DOHH2 (cell line): ENCODE measurements at regions not wholly inside any gene's neighbourhood (a gene's known extent, or its start where the extent isn't known, plus 50 kb on each side); places are given as distances from the start of the nearest gene placed in this dataset.
"Not testable (repeated sequence)": the region's sequence is repeated elsewhere in the genome, so short reads cannot be mapped to it uniquely, and the experiment has no call there.

Experiments used
- H3F3A ChIP-seq: fragments of 200-600 bp; sonication (generic), shearing (Covaris generic); 2 replicates; pipeline ENCODE4 v1.6.0; 2016; ENCODE audit warnings: antibody characterized with exemption, mild to moderate bottlenecking; ENCODE audit not compliant: control insufficient read depth, insufficient read depth
- H3K27ac ChIP-seq: fragments of 200-600 bp; sonication (generic); 2 replicates; pipeline ENCODE4 v1.5.1; 2014; ENCODE audit warnings: low read depth, mild to moderate bottlenecking, low read length, moderate library complexity
- H3K27me3 ChIP-seq: fragments of 200-600 bp; sonication (generic); 2 replicates; pipeline ENCODE4 v1.6.1; 2014; ENCODE audit warnings: mild to moderate bottlenecking, low read length, mixed read lengths; ENCODE audit not compliant: control insufficient read depth
- H3K36me3 ChIP-seq: fragments of 200-600 bp; sonication (generic); 2 replicates; pipeline ENCODE4 v1.6.1; 2014; ENCODE audit warnings: mild to moderate bottlenecking, low read length, moderate library complexity, mixed read lengths; ENCODE audit not compliant: control insufficient read depth
- H3K4me1 ChIP-seq: fragments of 200-600 bp; sonication (generic); 2 replicates; pipeline ENCODE4 v1.6.1; 2014; ENCODE audit warnings: mild to moderate bottlenecking, low read length, mixed read lengths; ENCODE audit not compliant: control insufficient read depth
- H3K4me2 ChIP-seq: fragments of 200-600 bp; sonication (generic); 2 replicates; pipeline ENCODE4 v1.6.0; 2014; ENCODE audit warnings: mild to moderate bottlenecking, low read length, moderate library complexity
- H3K4me3 ChIP-seq: fragments of 200-600 bp; sonication (generic); 2 replicates; pipeline ENCODE4 v1.5.1; 2014; ENCODE audit warnings: mild to moderate bottlenecking, low read length, mixed read lengths
- H3K79me2 ChIP-seq: fragments of 200-600 bp; sonication (generic); 2 replicates; pipeline ENCODE4 v1.6.1; 2014; ENCODE audit warnings: mild to moderate bottlenecking, low read length, mixed read lengths; ENCODE audit not compliant: control insufficient read depth
- H3K9me2 ChIP-seq: fragments of 200-600 bp; sonication (generic); replicated peaks from 2 replicates; pipeline ENCODE4 v1.6.1; 2014; ENCODE audit warnings: mild to moderate bottlenecking, low read length, mixed read lengths; ENCODE audit not compliant: control insufficient read depth
- H3K9me3 ChIP-seq: fragments of 200-600 bp; sonication (generic); 2 replicates; pipeline ENCODE4 v1.6.1; 2014; ENCODE audit warnings: antibody characterized with exemption, low read length, mixed read lengths; ENCODE audit not compliant: control insufficient read depth, insufficient read depth
- H4K20me1 ChIP-seq: fragments of 200-600 bp; sonication (generic); 2 replicates; pipeline ENCODE4 v1.6.0; 2014; ENCODE audit warnings: low read depth, mild to moderate bottlenecking, antibody characterized with exemption, low read length, moderate library complexity; ENCODE audit not compliant: control insufficient read depth, insufficient read depth
- CTCF ChIP-seq: fragments of 200-600 bp; sonication (generic); IDR thresholded peaks from one replicate; pipeline ENCODE4 v1.5.1; 2014; ENCODE audit warnings: antibody characterized with exemption, mild to moderate bottlenecking, low read depth, low read length; ENCODE audit not compliant: poor library complexity, severe bottlenecking
- EZH2phosphoT487 ChIP-seq: fragments of 200-600 bp; sonication (generic); IDR thresholded peaks from 2 replicates; pipeline ENCODE4 v1.6.1; 2017; ENCODE audit warnings: borderline replicate concordance, mild to moderate bottlenecking, antibody characterized with exemption, low read length, moderate library complexity, mixed read lengths

DNA sequence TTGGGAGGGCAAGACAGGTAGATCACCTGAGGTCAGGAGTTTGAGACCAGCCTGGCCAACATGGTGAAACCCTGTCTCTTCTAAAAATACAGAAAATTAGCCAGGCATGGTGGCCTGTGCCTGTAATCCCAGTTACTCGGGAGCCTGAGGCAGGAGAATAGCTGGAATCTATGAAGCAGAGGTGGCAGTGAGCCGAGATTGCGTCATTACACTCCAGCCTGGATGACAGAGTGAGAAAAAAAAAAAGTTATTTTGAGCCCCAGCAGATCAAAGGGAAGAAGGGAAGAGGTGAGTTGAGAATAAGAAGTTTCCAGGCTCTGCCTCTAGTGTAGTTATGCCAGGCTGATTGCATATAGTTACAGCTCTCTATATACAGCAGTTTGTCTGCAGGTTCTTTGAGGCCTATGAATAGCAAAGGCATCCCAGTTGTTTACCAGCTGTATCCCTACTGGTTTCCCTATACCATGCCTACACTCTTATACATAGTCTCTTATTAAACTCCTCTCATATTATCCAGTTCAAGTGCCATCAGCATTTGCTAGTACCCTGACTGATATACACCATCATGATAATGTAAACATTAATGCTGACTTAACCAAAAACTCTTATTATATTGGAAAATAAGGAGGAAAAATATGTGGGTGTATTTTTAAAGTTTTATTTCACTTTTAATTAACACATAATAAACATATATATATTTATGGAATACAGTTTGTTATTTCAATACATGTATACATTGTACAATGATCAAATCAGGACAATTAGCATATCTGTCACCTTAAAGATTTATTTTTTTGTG, 823.6 kb upstream of the ADGRB3 start:
- no peaks in the 10 kb centered on the region for H3K79me2 ChIP-seq
- no peaks in the 10 kb centered on the region for H3F3A ChIP-seq
- no peak overlapping the region for H3K4me3 ChIP-seq
- no peaks in the 10 kb centered on the region for H3K36me3 ChIP-seq
- H3K9me2 ChIP-seq = no peaks in the 10 kb centered on the region
- no peak overlapping the region for H3K27ac ChIP-seq
- H3K27me3 ChIP-seq = no peaks in the 10 kb centered on the region
- no peak for TF ChIP-seq CTCF
- TF ChIP-seq EZH2phosphoT487 = no peak
- no peaks in the 10 kb centered on the region for H4K20me1 ChIP-seq
- H3K4me1 ChIP-seq = no peaks in the 10 kb centered on the region
- peaks cover 20% of the 10 kb centered on the region; the same call in 1 of the 2 replicates for H3K9me3 ChIP-seq
- H3K4me2 ChIP-seq = no peak overlapping the region

DNA sequence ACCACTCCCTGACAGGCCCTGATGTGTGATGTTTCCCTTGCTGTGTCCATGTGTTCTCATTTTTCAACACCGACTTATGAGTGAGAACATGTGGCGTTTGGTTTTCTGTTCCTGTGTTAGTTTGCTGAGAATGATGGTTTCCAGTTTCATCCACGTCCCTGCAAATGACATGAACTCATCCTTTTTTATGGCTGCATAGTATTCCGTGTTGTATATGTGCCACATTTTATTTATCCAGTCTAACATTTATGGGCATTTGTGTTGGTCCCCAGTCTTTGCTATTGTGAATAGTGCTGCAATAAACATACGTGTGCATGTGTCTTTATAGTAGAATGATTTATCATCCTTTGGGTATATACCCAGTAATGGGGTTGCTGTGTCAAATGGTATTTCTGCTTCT, 830.3 kb upstream of the ADGRB3 start:
- H3K4me3 ChIP-seq, H4K20me1 ChIP-seq, H3K79me2 ChIP-seq, H3K4me2 ChIP-seq, H3K9me2 ChIP-seq, H3K4me1 ChIP-seq, H3K9me3 ChIP-seq, H3K27ac ChIP-seq, H3K27me3 ChIP-seq, H3K36me3 ChIP-seq, H3F3A ChIP-seq: not testable (repeated sequence)

- no peaks in the 10 kb centered on the region for H3K36me3 ChIP-seq
- no peak overlapping the region for H3K4me3 ChIP-seq
- TF ChIP-seq CTCF (no peak), EZH2phosphoT487 (no peak)
- no peaks in the 10 kb centered on the region for H4K20me1 ChIP-seq
- no peak overlapping the region for H3K4me2 ChIP-seq
- H3K4me1 ChIP-seq = no peaks in the 10 kb centered on the region
- 0 out of 2 replicates have a peak, but pooled peaks cover 2% of the 10 kb centered on the region for H3F3A ChIP-seq
- H3K9me3 ChIP-seq = no peaks in the 10 kb centered on the region
- H3K9me2 ChIP-seq = no peaks in the 10 kb centered on the region
- H3K79me2 ChIP-seq = no peaks in the 10 kb centered on the region
- no peak overlapping the region for H3K27ac ChIP-seq
- H3K27me3 ChIP-seq = no peaks in the 10 kb centered on the region
Measured at GRCh38 chr6:67802771-67803170, 832.3 kb upstream of the ADGRB3 start.

- Histone ChIP-seq H3F3A (no peaks in the 10 kb centered on the region), H3K9me3 (no peaks in the 10 kb centered on the region), H4K20me1 (no peaks in the 10 kb centered on the region), H3K27ac (no peak overlapping the region), H3K27me3 (no peaks in the 10 kb centered on the region), H3K4me1 (no peaks in the 10 kb centered on the region), H3K4me3 (no peak overlapping the region), H3K9me2 (no peaks in the 10 kb centered on the region), H3K36me3 (no peaks in the 10 kb centered on the region), H3K79me2 (no peaks in the 10 kb centered on the region), H3K4me2 (no peak overlapping the region)
- TF ChIP-seq EZH2phosphoT487 (no peak), CTCF (no peak)
Measured at GRCh38 chr6:67792996-67793395, 842.1 kb upstream of the ADGRB3 start.
